AG04449 (cell line): ENCODE measurements at regions not wholly inside any gene's neighbourhood (a gene's known extent, or its start where the extent isn't known, plus 50 kb on each side); places are given as distances from the start of the nearest gene placed in this dataset.

Experiments
- CTCF ChIA-PET: fragments of 350-600 bp; formaldehyde crosslinking; extraction: SDS; loops from one replicate; lab custom pipeline; 2021; ENCODE audit warnings: antibody characterized with exemption; lab: Yijun Ruan, JAX
- POLR2A ChIA-PET: fragments of 400-600, 350-600 bp; formaldehyde crosslinking; extraction: SDS; loops from one replicate; lab custom pipeline; 2020; ENCODE audit warnings: antibody characterized with exemption, inconsistent platforms; lab: Yijun Ruan, JAX
- DNase-seq: peaks from one replicate; pipeline ENCODE4 v3.0.0-alpha.2; 2010; ENCODE audit warnings: low read depth, low spot score
- H3K4me3 ChIP-seq: 2 replicates; pipeline ENCODE4 v1.5.1; 2011; ENCODE audit warnings: low read depth, mild to moderate bottlenecking, control low read depth, low read length
- CTCF ChIP-seq: IDR thresholded peaks from one replicate; pipeline ENCODE4 v1.5.1; 2011; ENCODE audit warnings: mild to moderate bottlenecking, moderate library complexity, low read length, control low read depth, inconsistent platforms; ENCODE audit not compliant: insufficient read depth; ENCODE audit errors: missing control alignments

GRCh38 chr2:182631299-182631698 lies 84.8 kb upstream of the DNAJC10 start:
- H3K4me3 ChIP-seq = no peak overlapping the region
- CTCF ChIA-PET = no interaction called here
- POLR2A ChIA-PET = no interaction called here
- no peak for TF ChIP-seq CTCF
- no peak for DNase-seq

DNA sequence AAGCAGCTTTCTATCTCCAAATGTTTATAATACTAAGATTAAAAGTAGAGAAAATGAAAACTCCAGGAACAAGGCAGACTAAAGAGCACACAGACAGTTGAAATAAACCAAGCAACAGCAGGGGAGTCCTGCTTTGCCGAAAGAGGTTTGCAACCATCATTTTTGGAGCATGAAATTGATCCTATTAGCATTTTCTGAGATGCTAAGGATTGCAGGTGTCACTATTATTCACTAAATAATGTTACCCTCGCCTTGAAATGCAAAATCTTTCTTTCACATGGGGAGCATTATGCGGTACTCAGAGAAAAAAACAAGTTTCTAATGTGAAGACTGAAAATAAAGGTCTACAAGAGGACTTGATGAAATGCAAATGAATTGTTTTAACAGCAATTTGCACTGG lies 81.7 kb upstream of the DNAJC10 start:
- DNase-seq = no peak
- no peak overlapping the region for H3K4me3 ChIP-seq
- TF ChIP-seq CTCF = no peak
- CTCF ChIA-PET = no interaction called here
- POLR2A ChIA-PET = no interaction called here

DNA sequence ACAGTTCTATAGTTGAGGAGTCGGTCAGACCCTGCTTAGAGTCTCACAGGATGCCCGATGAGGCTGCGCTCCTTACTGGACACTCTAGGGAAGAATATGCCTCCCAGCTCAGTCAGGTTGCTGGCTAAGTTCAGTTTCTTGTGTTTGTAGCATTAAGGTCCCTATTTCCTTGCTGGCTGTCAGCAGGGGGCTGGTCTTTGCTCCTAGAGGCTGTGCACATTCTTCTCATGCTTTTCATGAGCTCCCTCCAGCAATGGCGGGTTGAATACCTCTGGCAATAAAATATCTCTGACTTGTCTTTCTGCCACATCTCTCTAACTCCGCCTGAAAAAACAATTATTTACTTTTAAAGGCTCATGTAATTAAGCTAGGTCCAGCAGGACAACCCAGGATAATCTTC lies 79.4 kb upstream of the DNAJC10 start:
- H3K4me3 ChIP-seq = no peak overlapping the region
- ChIA-PET POLR2A (no interaction called here), CTCF (interaction anchor here (1.0 to 2.2 kb wide), 5 partner anchors 8 to 451 kb away, joined by 3 to 11 read pairs (median 4); no protein-coding TSS in a partner anchor)
- DNase-seq = no peak
- no peak for TF ChIP-seq CTCF

GRCh38 chr2:182638667-182639066 lies 77.4 kb upstream of the DNAJC10 start:
- no peak for DNase-seq
- POLR2A ChIA-PET = no interaction called here
- CTCF ChIA-PET = interaction anchor here (2.0 kb wide), 1 partner anchor 11 kb away, joined by 11 read pairs; no protein-coding TSS in a partner anchor
- no peak for TF ChIP-seq CTCF
- H3K4me3 ChIP-seq = no peak overlapping the region

DNA sequence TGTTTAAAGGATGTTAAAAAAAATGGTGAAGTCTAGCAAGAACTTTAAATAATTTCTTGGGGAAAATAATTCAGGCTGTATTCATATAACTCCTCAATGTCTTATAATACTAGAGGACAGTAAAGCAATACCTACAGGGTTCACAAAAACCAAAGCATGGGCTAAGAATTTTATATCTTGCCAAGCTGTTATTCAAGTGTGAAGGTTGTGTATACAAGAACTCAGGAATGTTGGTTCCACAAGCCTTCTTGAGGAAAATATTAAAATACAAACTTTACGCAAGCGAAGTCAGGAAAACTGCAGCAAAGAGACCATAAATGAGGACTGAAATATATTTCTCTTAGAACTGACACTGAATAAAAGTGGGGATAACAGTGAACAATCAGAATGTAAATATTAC lies 76.1 kb upstream of the DNAJC10 start:
- H3K4me3 ChIP-seq = no peak overlapping the region
- ChIA-PET POLR2A (no interaction called here), CTCF (interaction anchor here (3.1 kb wide), 1 partner anchor 9 kb away, joined by 12 read pairs; no protein-coding TSS in a partner anchor)
- no peak for DNase-seq
- TF ChIP-seq CTCF = no peak

DNA sequence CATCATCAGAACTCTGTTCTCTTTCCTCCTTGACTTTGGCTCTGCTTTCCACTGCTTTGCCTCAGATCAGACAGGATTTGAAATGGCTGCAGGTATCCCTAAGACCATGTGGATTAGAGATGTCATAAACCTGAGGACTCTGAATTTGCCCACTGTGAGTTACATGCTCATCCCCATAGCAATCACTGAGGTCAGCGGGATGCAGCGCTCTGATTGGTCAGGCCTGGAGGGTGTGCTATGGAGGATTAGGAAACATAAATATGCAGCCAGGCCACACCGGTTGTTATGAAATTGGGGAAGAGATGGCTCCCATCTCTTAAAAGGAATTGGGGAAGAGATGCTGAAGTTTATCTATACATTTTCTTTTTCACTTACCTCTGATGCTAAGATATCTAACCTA lies 73.7 kb upstream of the DNAJC10 start:
- ChIA-PET POLR2A (no interaction called here), CTCF (interaction anchor here (2.4 to 3.1 kb wide), 2 partner anchors 7 to 456 kb away, joined by 12 to 18 read pairs; no protein-coding TSS in a partner anchor)
- H3K4me3 ChIP-seq = no peak overlapping the region
- DNase-seq = no peak
- TF ChIP-seq CTCF = no peak
